ENCODE measurements at regions not wholly inside any gene's neighbourhood (a gene's known extent, or its start where the extent isn't known, plus 50 kb on each side); places are given as distances from the start of the nearest gene placed in this dataset.

GRCh38 chr13:82934000-82934399 is 948.3 kb downstream of the SLITRK1 start:
- no peak for DNase-seq (ENCODE audit: low read depth in 6 of 9, low spot score in 9 of 9)
- Histone ChIP-seq H3K9me3 (ENCODE audit: control insufficient read depth in 2 of 2, insufficient read depth in 1 of 2, low read length in 1 of 2) (peaks cover 0 to 7% of the 10 kb centered on the region in 2 donors), H3K4me3 (ENCODE audit: low read length in 2 of 2) (no peak overlapping the region), H3K4me1 (ENCODE audit: control insufficient read depth in 2 of 2, insufficient read depth in 2 of 2, low read length in 2 of 2) (no peaks in the 10 kb centered on the region), H3K27ac (ENCODE audit: low read depth in 1 of 2, low read length in 1 of 2) (no peak overlapping the region), H3K36me3 (ENCODE audit: control insufficient read depth in 2 of 2, insufficient read depth in 2 of 2, low read length in 1 of 2) (no peaks in the 10 kb centered on the region), H3K27me3 (ENCODE audit: control insufficient read depth in 2 of 2, insufficient read depth in 1 of 2, low read length in 1 of 2) (no peaks in the 10 kb centered on the region)
- WGBS, result 94% methylated on average over 2 of the region's 2 CpGs

GRCh38 chr13:82925114-82925513 is 957.2 kb downstream of the SLITRK1 start:
- no peaks in the 10 kb centered on the region for H3K36me3 ChIP-seq (ENCODE audit: control insufficient read depth in 2 of 2, insufficient read depth in 2 of 2, low read length in 1 of 2)
- no peak overlapping the region for H3K4me3 ChIP-seq (ENCODE audit: low read length in 2 of 2)
- WGBS, result 94% methylated on average over 4 of the region's 4 CpGs
- no peak overlapping the region for H3K27ac ChIP-seq (ENCODE audit: low read depth in 1 of 2, low read length in 1 of 2)
- H3K9me3 ChIP-seq (ENCODE audit: control insufficient read depth in 2 of 2, insufficient read depth in 1 of 2, low read length in 1 of 2), result peaks cover 0 to 2% of the 10 kb centered on the region in 2 donors
- H3K4me1 ChIP-seq (ENCODE audit: control insufficient read depth in 2 of 2, insufficient read depth in 2 of 2, low read length in 2 of 2), result no peaks in the 10 kb centered on the region
- H3K27me3 ChIP-seq (ENCODE audit: control insufficient read depth in 2 of 2, insufficient read depth in 1 of 2, low read length in 1 of 2), result no peaks in the 10 kb centered on the region
- no peak for DNase-seq (ENCODE audit: low read depth in 6 of 9, low spot score in 9 of 9)

GRCh38 chr13:82917984-82918383 is 964.3 kb downstream of the SLITRK1 start:
- no peaks in the 10 kb centered on the region for H3K27me3 ChIP-seq (ENCODE audit: control insufficient read depth in 2 of 2, insufficient read depth in 1 of 2, low read length in 1 of 2)
- H3K4me1 ChIP-seq (ENCODE audit: control insufficient read depth in 2 of 2, insufficient read depth in 2 of 2, low read length in 2 of 2), result no peaks in the 10 kb centered on the region
- H3K36me3 ChIP-seq (ENCODE audit: control insufficient read depth in 2 of 2, insufficient read depth in 2 of 2, low read length in 1 of 2), result no peaks in the 10 kb centered on the region
- DNase-seq (ENCODE audit: low read depth in 6 of 9, low spot score in 9 of 9), result no peak
- H3K9me3 ChIP-seq (ENCODE audit: control insufficient read depth in 2 of 2, insufficient read depth in 1 of 2, low read length in 1 of 2), result no peaks in the 10 kb centered on the region
- no peak overlapping the region for H3K4me3 ChIP-seq (ENCODE audit: low read length in 2 of 2)
- 95% methylated on average over 2 of the region's 2 CpGs for WGBS
- no peak overlapping the region for H3K27ac ChIP-seq (ENCODE audit: low read depth in 1 of 2, low read length in 1 of 2)

GRCh38 chr13:82912564-82912963 is 969.7 kb downstream of the SLITRK1 start:
- DNase-seq (ENCODE audit: low read depth in 6 of 9, low spot score in 9 of 9), result no peak
- 96% methylated on average over 3 of the region's 3 CpGs for WGBS
- H3K4me3 ChIP-seq (ENCODE audit: low read length in 2 of 2), result no peak overlapping the region
- no peaks in the 10 kb centered on the region for H3K9me3 ChIP-seq (ENCODE audit: control insufficient read depth in 2 of 2, insufficient read depth in 1 of 2, low read length in 1 of 2)
- no peaks in the 10 kb centered on the region for H3K36me3 ChIP-seq (ENCODE audit: control insufficient read depth in 2 of 2, insufficient read depth in 2 of 2, low read length in 1 of 2)
- H3K27ac ChIP-seq (ENCODE audit: low read depth in 1 of 2, low read length in 1 of 2), result no peak overlapping the region
- no peaks in the 10 kb centered on the region for H3K4me1 ChIP-seq (ENCODE audit: control insufficient read depth in 2 of 2, insufficient read depth in 2 of 2, low read length in 2 of 2)
- H3K27me3 ChIP-seq (ENCODE audit: control insufficient read depth in 2 of 2, insufficient read depth in 1 of 2, low read length in 1 of 2), result no peaks in the 10 kb centered on the region

GRCh38 chr13:82905071-82905470 is 977.2 kb downstream of the SLITRK1 start:
- no peaks in the 10 kb centered on the region for H3K27me3 ChIP-seq (ENCODE audit: control insufficient read depth in 2 of 2, insufficient read depth in 1 of 2, low read length in 1 of 2)
- WGBS, result 85% methylated on average over 2 of the region's 2 CpGs
- no peaks in the 10 kb centered on the region for H3K36me3 ChIP-seq (ENCODE audit: control insufficient read depth in 2 of 2, insufficient read depth in 2 of 2, low read length in 1 of 2)
- H3K4me1 ChIP-seq (ENCODE audit: control insufficient read depth in 2 of 2, insufficient read depth in 2 of 2, low read length in 2 of 2), result no peaks in the 10 kb centered on the region
- no peak for DNase-seq (ENCODE audit: low read depth in 6 of 9, low spot score in 9 of 9)
- H3K9me3 ChIP-seq (ENCODE audit: control insufficient read depth in 2 of 2, insufficient read depth in 1 of 2, low read length in 1 of 2), result no peaks in the 10 kb centered on the region
- no peak overlapping the region for H3K4me3 ChIP-seq (ENCODE audit: low read length in 2 of 2)
- no peak overlapping the region for H3K27ac ChIP-seq (ENCODE audit: low read depth in 1 of 2, low read length in 1 of 2)

- H3K9me3 ChIP-seq (ENCODE audit: control insufficient read depth in 2 of 2, insufficient read depth in 1 of 2, low read length in 1 of 2), result no peaks in the 10 kb centered on the region
- no peak overlapping the region for H3K27ac ChIP-seq (ENCODE audit: low read depth in 1 of 2, low read length in 1 of 2)
- DNase-seq (ENCODE audit: low read depth in 6 of 9, low spot score in 9 of 9), result no peak
- H3K36me3 ChIP-seq (ENCODE audit: control insufficient read depth in 2 of 2, insufficient read depth in 2 of 2, low read length in 1 of 2), result no peaks in the 10 kb centered on the region
- H3K4me3 ChIP-seq (ENCODE audit: low read length in 2 of 2), result no peak overlapping the region
- no peaks in the 10 kb centered on the region for H3K4me1 ChIP-seq (ENCODE audit: control insufficient read depth in 2 of 2, insufficient read depth in 2 of 2, low read length in 2 of 2)
- no peaks in the 10 kb centered on the region for H3K27me3 ChIP-seq (ENCODE audit: control insufficient read depth in 2 of 2, insufficient read depth in 1 of 2, low read length in 1 of 2)
Measured at GRCh38 chr13:82900453-82900852, 981.8 kb downstream of the SLITRK1 start.

GRCh38 chr13:82898586-82898985 is 983.7 kb downstream of the SLITRK1 start:
- Histone ChIP-seq H3K27me3 (ENCODE audit: control insufficient read depth in 2 of 2, insufficient read depth in 1 of 2, low read length in 1 of 2) (no peaks in the 10 kb centered on the region), H3K36me3 (ENCODE audit: control insufficient read depth in 2 of 2, insufficient read depth in 2 of 2, low read length in 1 of 2) (no peaks in the 10 kb centered on the region), H3K4me3 (ENCODE audit: low read length in 2 of 2) (no peak overlapping the region), H3K9me3 (ENCODE audit: control insufficient read depth in 2 of 2, insufficient read depth in 1 of 2, low read length in 1 of 2) (no peaks in the 10 kb centered on the region), H3K4me1 (ENCODE audit: control insufficient read depth in 2 of 2, insufficient read depth in 2 of 2, low read length in 2 of 2) (no peaks in the 10 kb centered on the region), H3K27ac (ENCODE audit: low read depth in 1 of 2, low read length in 1 of 2) (no peak overlapping the region)
- 96% methylated on average over 3 of the region's 3 CpGs for WGBS
- DNase-seq (ENCODE audit: low read depth in 6 of 9, low spot score in 9 of 9), result no peak

GRCh38 chr13:82879921-82880320 is 1002.4 kb downstream of the SLITRK1 start:
- H3K36me3 ChIP-seq (ENCODE audit: control insufficient read depth in 2 of 2, insufficient read depth in 2 of 2, low read length in 1 of 2), result no peaks in the 10 kb centered on the region
- no peaks in the 10 kb centered on the region for H3K4me1 ChIP-seq (ENCODE audit: control insufficient read depth in 2 of 2, insufficient read depth in 2 of 2, low read length in 2 of 2)
- no peak overlapping the region for H3K4me3 ChIP-seq (ENCODE audit: low read length in 2 of 2)
- 79% methylated on average over 1 of the region's 1 CpG for WGBS
- no peak overlapping the region for H3K27ac ChIP-seq (ENCODE audit: low read depth in 1 of 2, low read length in 1 of 2)
- DNase-seq (ENCODE audit: low read depth in 6 of 9, low spot score in 9 of 9), result no peak
- H3K27me3 ChIP-seq (ENCODE audit: control insufficient read depth in 2 of 2, insufficient read depth in 1 of 2, low read length in 1 of 2), result no peaks in the 10 kb centered on the region
- H3K9me3 ChIP-seq (ENCODE audit: control insufficient read depth in 2 of 2, insufficient read depth in 1 of 2, low read length in 1 of 2), result peaks cover 0 to 14% of the 10 kb centered on the region in 2 donors

GRCh38 chr13:82878536-82878935 is 1003.7 kb downstream of the SLITRK1 start:
- no peak for DNase-seq (ENCODE audit: low read depth in 6 of 9, low spot score in 9 of 9)
- Histone ChIP-seq H3K27me3 (ENCODE audit: control insufficient read depth in 2 of 2, insufficient read depth in 1 of 2, low read length in 1 of 2) (no peaks in the 10 kb centered on the region), H3K27ac (ENCODE audit: low read depth in 1 of 2, low read length in 1 of 2) (no peak overlapping the region), H3K36me3 (ENCODE audit: control insufficient read depth in 2 of 2, insufficient read depth in 2 of 2, low read length in 1 of 2) (no peaks in the 10 kb centered on the region), H3K4me1 (ENCODE audit: control insufficient read depth in 2 of 2, insufficient read depth in 2 of 2, low read length in 2 of 2) (no peaks in the 10 kb centered on the region), H3K9me3 (ENCODE audit: control insufficient read depth in 2 of 2, insufficient read depth in 1 of 2, low read length in 1 of 2) (peaks cover 0 to 9% of the 10 kb centered on the region in 2 donors), H3K4me3 (ENCODE audit: low read length in 2 of 2) (no peak overlapping the region)

- Histone ChIP-seq H3K27me3 (ENCODE audit: control insufficient read depth in 2 of 2, insufficient read depth in 1 of 2, low read length in 1 of 2) (no peaks in the 10 kb centered on the region), H3K36me3 (ENCODE audit: control insufficient read depth in 2 of 2, insufficient read depth in 2 of 2, low read length in 1 of 2) (no peaks in the 10 kb centered on the region), H3K9me3 (ENCODE audit: control insufficient read depth in 2 of 2, insufficient read depth in 1 of 2, low read length in 1 of 2) (peaks cover 0 to under 1% of the 10 kb centered on the region in 2 donors), H3K4me1 (ENCODE audit: control insufficient read depth in 2 of 2, insufficient read depth in 2 of 2, low read length in 2 of 2) (no peaks in the 10 kb centered on the region), H3K27ac (ENCODE audit: low read depth in 1 of 2, low read length in 1 of 2) (no peak overlapping the region), H3K4me3 (ENCODE audit: low read length in 2 of 2) (no peak overlapping the region)
- DNase-seq (ENCODE audit: low read depth in 6 of 9, low spot score in 9 of 9), result no peak
- WGBS, result 73% methylated on average over 2 of the region's 2 CpGs
Measured at GRCh38 chr13:82867284-82867683, 1015.0 kb downstream of the SLITRK1 start.

Data from thymus (tissue), 11 donors.